Panc1 (cell line): ENCODE measurements at regions not wholly inside any gene's neighbourhood (a gene's known extent, or its start where the extent isn't known, plus 50 kb on each side); places are given as distances from the start of the nearest gene placed in this dataset.

Source experiments
- ATAC-seq: fragments of 200-7000 bp; cut with Tn5 transposase; 2 replicates; pipeline ENCODE4 v1.9.1; 2020; ENCODE audit warnings: mild to moderate bottlenecking, moderate library complexity
- BruUV-seq: library from RNA; stranded (reverse); fragments of 400-500 nt; replicated peaks from 2 replicates; lab custom pipeline; 2021; lab: Mats Ljungman, UMichigan
- CTCF ChIA-PET: fragments of 300-600 bp; sonication (Branson Sonifier 250); formaldehyde crosslinking; loops from one replicate; lab custom pipeline; 2022; ENCODE audit warnings: antibody characterized with exemption; lab: Charles Lee
- POLR2A ChIA-PET: fragments of 300-600 bp; sonication (Branson Sonifier 250); formaldehyde crosslinking; loops from one replicate; lab custom pipeline; 2022; ENCODE audit warnings: antibody characterized with exemption; lab: Charles Lee
- DNase-seq: peaks from one replicate; pipeline ENCODE4 v3.0.0-alpha.2; 2010; ENCODE audit warnings: low read depth, low spot score
- H3K27ac ChIP-seq: 2 replicates; pipeline ENCODE4 v1.5.1; 2011; ENCODE audit warnings: mild to moderate bottlenecking, low read length, inconsistent platforms
- H3K27me3 ChIP-seq: fragments of 200-500 bp; sonication (Bioruptor generic); 2 replicates; pipeline ENCODE4 v1.6.0; 2014; ENCODE audit warnings: low read length, inconsistent platforms; ENCODE audit not compliant: control insufficient read depth, insufficient read depth
- H3K36me3 ChIP-seq: fragments of 200-500 bp; sonication (Bioruptor generic); 2 replicates; pipeline ENCODE4 v1.5.1; 2014; ENCODE audit warnings: inconsistent platforms, mild to moderate bottlenecking, low read length, moderate library complexity; ENCODE audit not compliant: control insufficient read depth, insufficient read depth
- H3K4me1 ChIP-seq: 2 replicates; pipeline ENCODE4 v1.5.1; 2011; ENCODE audit warnings: inconsistent platforms, mild to moderate bottlenecking, low read length, moderate library complexity; ENCODE audit not compliant: control insufficient read depth, insufficient read depth
- H3K4me3 ChIP-seq, 2 experiments: 2 replicates each; pipeline ENCODE4 v1.5.1; 2011 to 2012; ENCODE audit warnings: low read depth in 2 of 2, low read length in 2 of 2, mild to moderate bottlenecking in 2 of 2, inconsistent platforms in 1 of 2, moderate library complexity in 1 of 2
- H3K9me3 ChIP-seq: fragments of 200-500 bp; sonication (Bioruptor generic); 2 replicates; pipeline ENCODE4 v1.5.1; 2014; ENCODE audit warnings: low read depth, mild to moderate bottlenecking, inconsistent platforms, low read length, moderate library complexity; ENCODE audit not compliant: control insufficient read depth, insufficient read depth
- CTCF ChIP-seq: fragments of 450-650 bp; IDR thresholded peaks from 2 replicates; pipeline ENCODE4 v1.5.1; 2017; ENCODE audit warnings: mild to moderate bottlenecking
- POLR2AphosphoS5 ChIP-seq: IDR thresholded peaks from 2 replicates; pipeline ENCODE4 v1.6.1; 2012; ENCODE audit warnings: mild to moderate bottlenecking, low read depth, low read length, moderate library complexity
- REST ChIP-seq, 2 experiments: IDR thresholded peaks; 2 replicates each; pipeline ENCODE4 v1.6.1; 2011 to 2012; ENCODE audit warnings: low read depth in 2 of 2, control low read depth in 1 of 2, low read length in 1 of 2, mild to moderate bottlenecking in 1 of 2, moderate library complexity in 1 of 2; ENCODE audit not compliant: insufficient read depth in 1 of 2
- SIN3A ChIP-seq: IDR thresholded peaks from 2 replicates; pipeline ENCODE4 v1.6.1; 2012; ENCODE audit warnings: low read depth, mild to moderate bottlenecking, low read length, moderate library complexity, borderline replicate concordance; ENCODE audit not compliant: insufficient read depth
- TCF7L2 ChIP-seq: IDR thresholded peaks from 2 replicates; pipeline ENCODE4 v1.6.1; 2011; ENCODE audit warnings: mild to moderate bottlenecking, low read depth, low read length, inconsistent platforms
- in situ Hi-C: cut with HindIII; loops from 2 replicates; pipeline ENCODE4 v1.10.0; 2016; ENCODE audit warnings: low sequenced_read_pairs, low pct_unique_long_range_greater_than_20kb
- intact Hi-C: fragments of 100-400 bp; cut with micrococcal nuclease; formaldehyde crosslinking; loops from one replicate; pipeline ENCODE4 v1.10.0; 2022; ENCODE audit not compliant: unreplicated experiment

GRCh38 chr20:50317609-50318008 lies 127.0 kb downstream of the CEBPB start:
- DNase-seq, result no peak
- intact Hi-C loops, result no loop called here
- CTCF ChIA-PET, result no interaction called here
- POLR2A ChIA-PET, result no interaction called here
- H3K4me3 ChIP-seq, result no peak overlapping the region
- no peaks in the 10 kb centered on the region for H3K9me3 ChIP-seq
- H3K36me3 ChIP-seq, result no peaks in the 10 kb centered on the region
- H3K27ac ChIP-seq, result no peak overlapping the region
- H3K4me1 ChIP-seq, result peaks cover 15% of the 10 kb centered on the region
- BruUV-seq, result no TSS peak
- no peaks in the 10 kb centered on the region for H3K27me3 ChIP-seq
- TF ChIP-seq POLR2AphosphoS5, result no peak
- no peak for TF ChIP-seq SIN3A
- TF ChIP-seq TCF7L2, result no peak
- no peak for TF ChIP-seq CTCF
- TF ChIP-seq REST (IDR thresholded peaks at IDR 0.05; ENCODE audit: insufficient read depth in 1 of 2, low read depth in 2 of 2, low read length in 1 of 2), result no peak
- in situ Hi-C loops, result no loop called here
- no peak for ATAC-seq

GRCh38 chr20:50318710-50319109 lies 128.1 kb downstream of the CEBPB start:
- no TSS peak for BruUV-seq
- ChIA-PET CTCF (no interaction called here), POLR2A (no interaction called here)
- ATAC-seq (no peak), DNase-seq (no peak)
- Histone ChIP-seq H3K9me3 (no peaks in the 10 kb centered on the region), H3K4me3 (no peak overlapping the region), H3K27me3 (no peaks in the 10 kb centered on the region), H3K4me1 (peaks cover 7% of the 10 kb centered on the region), H3K36me3 (no peaks in the 10 kb centered on the region), H3K27ac (no peak overlapping the region)
- no peak for TF ChIP-seq CTCF
- TF ChIP-seq REST (IDR thresholded peaks at IDR 0.05; ENCODE audit: insufficient read depth in 1 of 2, low read depth in 2 of 2, low read length in 1 of 2), result no peak
- in situ Hi-C loops, result no loop called here
- intact Hi-C loops, result no loop called here
